ENCODE measurements at regions not wholly inside any gene's neighbourhood (a gene's known extent, or its start where the extent isn't known, plus 50 kb on each side); places are given as distances from the start of the nearest gene placed in this dataset.

- TF ChIP-seq CTCF (IDR thresholded peaks at IDR 0.05; ENCODE audit: insufficient read depth, low read length, poor library complexity, severe bottlenecking): no peak
- no peak for TF ChIP-seq EZH2phosphoT487 (conservative IDR thresholded peaks at IDR 0.05; ENCODE audit: low read length)
Measured at GRCh38 chr2:104318001-104318665, 535.8 kb upstream of the POU3F3 start.
